Fibroblast of lung (primary cell): ENCODE measurements at regions not wholly inside any gene's neighbourhood (a gene's known extent, or its start where the extent isn't known, plus 50 kb on each side); places are given as distances from the start of the nearest gene placed in this dataset.
"Not testable (repeated sequence)": the region's sequence is repeated elsewhere in the genome, so short reads cannot be mapped to it uniquely, and the experiment has no call there.

ENCODE experiments used
- DNase-seq, 2 donors: peaks; one replicate each; pipeline versions ENCODE4 v3.0.0 to v3.0.0-alpha.2; 2010; ENCODE audit warnings: low read depth in 2 of 2
- H2AFZ ChIP-seq: 2 replicates; pipeline ENCODE4 v1.5.1; 2012; ENCODE audit warnings: low read length, control low read depth, inconsistent platforms
- H3K27ac ChIP-seq: 2 replicates; pipeline ENCODE4 v1.5.1; 2011; ENCODE audit warnings: low read length, control low read depth; ENCODE audit not compliant: insufficient read depth
- H3K27me3 ChIP-seq: 2 replicates; pipeline ENCODE4 v1.5.1; 2011; ENCODE audit warnings: mild to moderate bottlenecking, low read length; ENCODE audit not compliant: control insufficient read depth, insufficient read depth
- H3K36me3 ChIP-seq: 2 replicates; pipeline ENCODE4 v1.5.1; 2011; ENCODE audit warnings: low read length; ENCODE audit not compliant: control insufficient read depth, insufficient read depth
- H3K4me1 ChIP-seq: 2 replicates; pipeline ENCODE4 v1.5.1; 2011; ENCODE audit warnings: low read length; ENCODE audit not compliant: control insufficient read depth, insufficient read depth; ENCODE audit errors: extremely low read depth
- H3K4me2 ChIP-seq: 2 replicates; pipeline ENCODE4 v1.5.1; 2011; ENCODE audit warnings: low read length, control low read depth; ENCODE audit not compliant: insufficient read depth; ENCODE audit errors: extremely low read depth
- H3K4me3 ChIP-seq, 4 experiments: fragments of 200-600 bp in 1 of 4; sonication (generic) in 1 of 4; replicated peaks in 1 of 4; 2 replicates each; pipeline ENCODE4 v1.5.1; 2011 to 2016; ENCODE audit warnings: low read length in 4 of 4, low read depth in 3 of 4, mild to moderate bottlenecking in 3 of 4, control low read depth in 2 of 4, inconsistent platforms in 1 of 4, mixed read lengths in 1 of 4; ENCODE audit not compliant: insufficient read depth in 1 of 4; ENCODE audit errors: control extremely low read depth in 1 of 4
- H3K79me2 ChIP-seq: 2 replicates; pipeline ENCODE4 v1.5.1; 2012; ENCODE audit warnings: mild to moderate bottlenecking, low read length, inconsistent platforms; ENCODE audit not compliant: control insufficient read depth, insufficient read depth
- H3K9ac ChIP-seq: 2 replicates; pipeline ENCODE4 v1.5.1; 2011; ENCODE audit warnings: mild to moderate bottlenecking, low read length, control low read depth; ENCODE audit not compliant: insufficient read depth
- H3K9me3 ChIP-seq: 2 replicates; pipeline ENCODE4 v1.5.1; 2012; ENCODE audit warnings: low read depth, low read length; ENCODE audit not compliant: control insufficient read depth, insufficient read depth
- H4K20me1 ChIP-seq: 2 replicates; pipeline ENCODE4 v1.5.1; 2011; ENCODE audit warnings: low read length; ENCODE audit not compliant: control insufficient read depth, insufficient read depth; ENCODE audit errors: extremely low read depth
- EZH2 ChIP-seq: IDR thresholded peaks from 2 replicates; pipeline ENCODE4 v1.5.1; 2012; ENCODE audit warnings: low read length, control low read depth, mild to moderate bottlenecking; ENCODE audit errors: missing control alignments
- TF ChIP-seq, protein P1 (sequence below), 2 donors: IDR thresholded peaks in 1 of 2; conservative IDR thresholded peaks in 1 of 2; 1 replicate in 1 of 2; 2 replicates in 1 of 2; pipeline ENCODE4 v1.5.1; 2011 to 2012; ENCODE audit warnings: low read length in 2 of 2, control low read depth in 1 of 2, inconsistent platforms in 1 of 2, low read depth in 1 of 2, mild to moderate bottlenecking in 1 of 2

DNA sequence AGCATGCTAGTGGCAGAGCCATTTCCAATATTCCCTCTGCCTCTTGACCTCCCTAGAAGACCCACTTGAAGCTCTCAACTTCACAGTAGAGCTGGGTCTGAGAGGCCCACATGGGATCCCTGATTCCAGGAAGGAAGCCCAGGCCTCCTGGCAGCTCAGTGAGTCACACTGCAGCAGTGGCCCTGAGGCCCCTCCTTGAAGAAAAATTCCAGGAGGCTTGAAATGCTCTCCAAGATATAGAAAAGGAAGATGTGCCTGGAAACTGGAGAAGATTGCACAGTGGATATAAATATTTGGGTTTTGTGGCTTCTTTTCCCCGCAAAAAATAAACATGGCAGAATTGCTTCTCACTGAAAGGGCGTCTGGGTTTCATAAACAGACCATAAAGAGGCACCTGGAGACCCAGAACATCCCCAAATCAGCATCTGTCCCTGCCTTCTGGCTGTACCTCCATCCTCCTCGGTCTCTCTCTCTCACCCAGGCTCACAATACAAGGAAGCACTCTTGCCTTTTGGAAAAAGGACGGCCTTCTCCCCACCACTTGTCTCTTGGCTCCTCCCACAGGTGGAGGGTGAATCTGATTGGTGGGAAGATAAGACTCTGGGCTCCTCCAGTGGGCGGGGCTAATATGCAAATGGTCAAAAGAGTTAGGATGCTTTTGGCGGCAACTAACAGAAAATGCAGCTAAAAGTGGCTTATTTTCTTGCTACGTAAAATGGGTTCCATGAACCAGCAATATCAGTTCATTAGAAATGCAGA lies 200.0 kb upstream of the SULF2 start:
- TF ChIP-seq EZH2: no peak
- TF ChIP-seq, protein P1, sequence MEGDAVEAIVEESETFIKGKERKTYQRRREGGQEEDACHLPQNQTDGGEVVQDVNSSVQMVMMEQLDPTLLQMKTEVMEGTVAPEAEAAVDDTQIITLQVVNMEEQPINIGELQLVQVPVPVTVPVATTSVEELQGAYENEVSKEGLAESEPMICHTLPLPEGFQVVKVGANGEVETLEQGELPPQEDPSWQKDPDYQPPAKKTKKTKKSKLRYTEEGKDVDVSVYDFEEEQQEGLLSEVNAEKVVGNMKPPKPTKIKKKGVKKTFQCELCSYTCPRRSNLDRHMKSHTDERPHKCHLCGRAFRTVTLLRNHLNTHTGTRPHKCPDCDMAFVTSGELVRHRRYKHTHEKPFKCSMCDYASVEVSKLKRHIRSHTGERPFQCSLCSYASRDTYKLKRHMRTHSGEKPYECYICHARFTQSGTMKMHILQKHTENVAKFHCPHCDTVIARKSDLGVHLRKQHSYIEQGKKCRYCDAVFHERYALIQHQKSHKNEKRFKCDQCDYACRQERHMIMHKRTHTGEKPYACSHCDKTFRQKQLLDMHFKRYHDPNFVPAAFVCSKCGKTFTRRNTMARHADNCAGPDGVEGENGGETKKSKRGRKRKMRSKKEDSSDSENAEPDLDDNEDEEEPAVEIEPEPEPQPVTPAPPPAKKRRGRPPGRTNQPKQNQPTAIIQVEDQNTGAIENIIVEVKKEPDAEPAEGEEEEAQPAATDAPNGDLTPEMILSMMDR (conservative IDR thresholded peaks at IDR 0.05 in 1 of 2, IDR thresholded peaks at IDR 0.05 in 1 of 2; ENCODE audit: low read depth in 1 of 2, low read length in 2 of 2): no peak
- H4K20me1 ChIP-seq: no peaks in the 10 kb centered on the region
- no peaks in the 10 kb centered on the region for H3K9me3 ChIP-seq
- peak in 1 of 2 donors; percentile 79 for DNase-seq
- H3K4me3 ChIP-seq: no peak overlapping the region
- no peak overlapping the region for H2AFZ ChIP-seq
- H3K4me2 ChIP-seq: no peak overlapping the region
- no peaks in the 10 kb centered on the region for H3K79me2 ChIP-seq
- H3K4me1 ChIP-seq: no peaks in the 10 kb centered on the region
- no peaks in the 10 kb centered on the region for H3K36me3 ChIP-seq
- no peaks in the 10 kb centered on the region for H3K27me3 ChIP-seq
- H3K9ac ChIP-seq: no peak overlapping the region
- H3K27ac ChIP-seq: no peak overlapping the region

DNA sequence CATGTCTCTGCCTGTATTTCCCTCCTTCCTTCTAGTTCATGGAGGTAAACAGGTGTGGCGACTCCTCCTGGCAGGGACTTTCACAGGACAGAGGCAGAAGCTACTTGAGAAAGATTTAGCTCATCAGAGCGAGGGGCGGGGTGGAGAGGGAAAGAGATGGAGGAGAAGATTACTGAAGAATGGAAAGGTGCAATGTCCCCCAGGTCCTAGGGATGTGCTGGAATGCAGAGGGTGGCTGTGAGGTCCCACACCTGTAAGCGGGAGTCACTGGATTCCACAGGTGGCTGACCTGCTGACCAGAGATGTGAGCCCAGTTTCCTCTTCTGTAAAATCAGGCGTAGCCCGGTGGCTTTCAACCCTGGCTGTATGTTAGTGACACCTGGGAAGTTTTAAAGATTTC lies 199.2 kb upstream of the SULF2 start:
- no peak overlapping the region for H2AFZ ChIP-seq
- TF ChIP-seq, protein P1 (conservative IDR thresholded peaks at IDR 0.05 in 1 of 2, IDR thresholded peaks at IDR 0.05 in 1 of 2; ENCODE audit: low read depth in 1 of 2, low read length in 2 of 2): no peak
- no peak for TF ChIP-seq EZH2
- H4K20me1 ChIP-seq: no peaks in the 10 kb centered on the region
- H3K4me1 ChIP-seq: no peaks in the 10 kb centered on the region
- H3K79me2 ChIP-seq: no peaks in the 10 kb centered on the region
- H3K9me3 ChIP-seq: no peaks in the 10 kb centered on the region
- no peak for DNase-seq
- H3K9ac ChIP-seq: no peak overlapping the region
- no peaks in the 10 kb centered on the region for H3K36me3 ChIP-seq
- no peak overlapping the region for H3K4me2 ChIP-seq
- no peak overlapping the region for H3K27ac ChIP-seq
- no peak overlapping the region for H3K4me3 ChIP-seq
- no peaks in the 10 kb centered on the region for H3K27me3 ChIP-seq

DNA sequence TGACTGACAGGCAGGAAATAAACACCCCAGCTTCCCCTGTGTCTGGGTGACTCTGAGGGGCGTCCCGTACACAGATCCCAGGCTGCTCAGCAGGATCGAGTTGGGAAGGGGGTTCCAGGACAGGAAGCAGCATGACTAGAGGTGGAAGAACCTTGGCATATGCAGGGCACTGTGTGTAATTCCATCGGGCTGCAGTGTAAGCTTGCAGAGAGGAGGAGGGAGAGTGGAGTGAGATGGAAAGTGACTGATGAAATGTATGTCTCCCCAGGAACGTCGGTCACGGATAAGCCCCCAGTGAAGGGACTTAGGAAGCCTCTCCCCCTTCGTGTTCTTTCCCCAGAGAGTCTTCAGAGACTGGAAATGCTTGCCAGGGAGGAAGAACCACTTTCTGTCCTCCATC lies 198.4 kb upstream of the SULF2 start:
- H3K9me3 ChIP-seq, H3K27me3 ChIP-seq, H3K4me3 ChIP-seq, H2AFZ ChIP-seq, H3K4me1 ChIP-seq, H3K4me2 ChIP-seq, H3K9ac ChIP-seq, DNase-seq, H3K79me2 ChIP-seq, H4K20me1 ChIP-seq, H3K36me3 ChIP-seq, H3K27ac ChIP-seq: not testable (repeated sequence)
